WTC11 (cell line): ENCODE measurements at regions not wholly inside any gene's neighbourhood (a gene's known extent, or its start where the extent isn't known, plus 50 kb on each side); places are given as distances from the start of the nearest gene placed in this dataset.
"Not testable (repeated sequence)": the region's sequence is repeated elsewhere in the genome, so short reads cannot be mapped to it uniquely, and the experiment has no call there.

ENCODE experiments used
- ATAC-seq: fragments of 200-7000 bp; cut with Tn5 transposase; 2 replicates; pipeline ENCODE4 v1.10.0; 2021; ENCODE audit warnings: mild to moderate bottlenecking, moderate library complexity
- CTCF ChIA-PET: fragments of 300-600 bp; sonication (Branson Sonifier 250); formaldehyde crosslinking; loops from one replicate; lab custom pipeline; 2021; ENCODE audit warnings: antibody characterized with exemption; lab: Charles Lee
- POLR2A ChIA-PET: fragments of 350-600 bp; sonication (Branson Sonifier 250); formaldehyde crosslinking; loops from one replicate; lab custom pipeline; 2021; ENCODE audit warnings: antibody characterized with exemption; lab: Charles Lee
- DNase-seq: peaks from one replicate; pipeline ENCODE4 v3.0.0; 2021; ENCODE audit warnings: low spot score
- H3K27ac Mint-ChIP-seq: 2 replicates; pipeline ENCODE4 v1.8.0; 2021; ENCODE audit warnings: mixed read lengths
- H3K27me3 Mint-ChIP-seq: 2 replicates; pipeline ENCODE4 v1.8.0; 2021; ENCODE audit warnings: low read depth, mild to moderate bottlenecking, moderate library complexity, mixed read lengths
- H3K36me3 Mint-ChIP-seq: 2 replicates; pipeline ENCODE4 v1.8.0; 2021; ENCODE audit warnings: mixed read lengths
- H3K4me1 Mint-ChIP-seq: 2 replicates; pipeline ENCODE4 v1.8.0; 2022; ENCODE audit warnings: mixed read lengths
- H3K4me3 Mint-ChIP-seq: 2 replicates; pipeline ENCODE4 v1.8.0; 2021; ENCODE audit warnings: mild to moderate bottlenecking, moderate library complexity, mixed read lengths
- H3K9me3 Mint-ChIP-seq: 2 replicates; pipeline ENCODE4 v1.8.0; 2021; ENCODE audit warnings: mixed read lengths
- CREB1 ChIP-seq: sonication (generic); formaldehyde crosslinking; IDR thresholded peaks from 2 replicates; pipeline ENCODE4 v1.8.0; 2023; ENCODE audit warnings: mild to moderate bottlenecking, missing genetic modification reagents
- FOXP1 ChIP-seq: sonication (generic); formaldehyde crosslinking; IDR thresholded peaks from 2 replicates; pipeline ENCODE4 v1.8.0; 2022; ENCODE audit warnings: missing genetic modification reagents, mild to moderate bottlenecking, moderate library complexity, borderline replicate concordance
- HMGA2 ChIP-seq: fragments of 250-450 bp; sonication (Bioruptor Pico); IDR thresholded peaks from 2 replicates; pipeline ENCODE4 v1.4.0; 2021; ENCODE audit warnings: mild to moderate bottlenecking, moderate library complexity
- NFATC4 ChIP-seq: fragments of 250-450 bp; sonication (Bioruptor Pico); IDR thresholded peaks from 2 replicates; pipeline ENCODE4 v1.9.0; 2021; ENCODE audit warnings: mild to moderate bottlenecking
- SP1 ChIP-seq: sonication (generic); formaldehyde crosslinking; conservative IDR thresholded peaks from 2 replicates; pipeline ENCODE4 v1.8.1; 2022; ENCODE audit warnings: missing genetic modification reagents
- TCF7 ChIP-seq: sonication (generic); formaldehyde crosslinking; IDR thresholded peaks from 2 replicates; pipeline ENCODE4 v1.8.0; 2022; ENCODE audit warnings: mild to moderate bottlenecking, low read depth, missing genetic modification reagents, moderate library complexity
- ZNF423 ChIP-seq: fragments of 250-450 bp; sonication (Bioruptor Pico); IDR thresholded peaks from 2 replicates; pipeline ENCODE4 v2.1.2; 2022; ENCODE audit warnings: mild to moderate bottlenecking, moderate library complexity
- TF ChIP-seq, protein P1 (sequence below): fragments of 250-450 bp; sonication (Bioruptor Pico); conservative IDR thresholded peaks from 2 replicates; pipeline ENCODE4 v1.9.0; 2021; ENCODE audit warnings: mild to moderate bottlenecking
- TF ChIP-seq, protein P2 (sequence below): sonication (generic); formaldehyde crosslinking; IDR thresholded peaks from 2 replicates; pipeline ENCODE4 v1.8.0; 2022; ENCODE audit warnings: missing genetic modification reagents
- TF ChIP-seq, protein P3 (sequence below): sonication (generic); formaldehyde crosslinking; IDR thresholded peaks from 2 replicates; pipeline ENCODE4 v1.8.0; 2023; ENCODE audit warnings: mild to moderate bottlenecking, missing genetic modification reagents
- TF ChIP-seq, protein P4 (sequence below): sonication (generic); formaldehyde crosslinking; IDR thresholded peaks from 2 replicates; pipeline ENCODE4 v1.8.1; 2022; ENCODE audit warnings: low read depth, missing genetic modification reagents, borderline replicate concordance
- TF ChIP-seq, protein P5 (sequence below): sonication (generic); formaldehyde crosslinking; IDR thresholded peaks from 2 replicates; pipeline ENCODE4 v1.8.1; 2022; ENCODE audit warnings: low read depth, mild to moderate bottlenecking, moderate library complexity, missing genetic modification reagents, borderline replicate concordance
- TF ChIP-seq, protein P6 (sequence below): sonication (generic); formaldehyde crosslinking; IDR thresholded peaks from 2 replicates; pipeline ENCODE4 v1.8.1; 2022; ENCODE audit warnings: mild to moderate bottlenecking, missing genetic modification reagents, moderate library complexity, borderline replicate concordance
- TF ChIP-seq, protein P7 (sequence below): sonication (generic); formaldehyde crosslinking; IDR thresholded peaks from 2 replicates; pipeline ENCODE4 v1.8.0; 2023; ENCODE audit warnings: missing genetic modification reagents, mild to moderate bottlenecking, borderline replicate concordance

DNA sequence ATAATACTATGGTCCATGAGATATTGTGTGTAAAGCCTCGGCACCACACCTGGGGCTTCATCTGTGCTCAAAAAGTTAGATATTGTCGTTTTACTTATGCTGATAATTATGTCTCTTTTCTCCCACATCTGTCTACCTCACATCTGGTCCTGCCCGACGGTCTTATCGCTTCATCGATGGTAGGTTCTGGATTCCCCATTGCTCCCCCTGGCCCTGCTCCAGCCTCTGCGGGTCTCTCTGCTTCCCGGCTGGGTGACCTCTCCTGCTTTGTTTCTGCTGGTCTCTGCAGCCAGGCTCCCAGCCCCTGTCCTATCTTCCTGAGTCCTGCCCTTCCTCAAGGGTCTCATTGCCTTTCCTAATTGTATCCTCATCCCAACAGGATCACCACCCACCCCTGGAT is 294.2 kb downstream of the NDUFA10 start:
- no peak overlapping the region for H3K4me3 Mint-ChIP-seq
- H3K27me3 Mint-ChIP-seq: no peaks in the 10 kb centered on the region
- H3K36me3 Mint-ChIP-seq: peaks cover 5% of the 10 kb centered on the region; the same call in 1 of the 2 replicates
- ATAC-seq (no peak), DNase-seq (no peak)
- H3K27ac Mint-ChIP-seq: no peak overlapping the region; the same call in 1 of the 2 replicates
- ChIA-PET POLR2A (no interaction called here), CTCF (no interaction called here)
- peaks cover 8% of the 10 kb centered on the region; the same call in 1 of the 2 replicates for H3K4me1 Mint-ChIP-seq
- peaks cover 6% of the 10 kb centered on the region for H3K9me3 Mint-ChIP-seq
- TF ChIP-seq ZNF423 (CRISPR knock-in tag): no peak
- no peak for TF ChIP-seq HMGA2 (CRISPR knock-in tag)
- TF ChIP-seq, protein P1, sequence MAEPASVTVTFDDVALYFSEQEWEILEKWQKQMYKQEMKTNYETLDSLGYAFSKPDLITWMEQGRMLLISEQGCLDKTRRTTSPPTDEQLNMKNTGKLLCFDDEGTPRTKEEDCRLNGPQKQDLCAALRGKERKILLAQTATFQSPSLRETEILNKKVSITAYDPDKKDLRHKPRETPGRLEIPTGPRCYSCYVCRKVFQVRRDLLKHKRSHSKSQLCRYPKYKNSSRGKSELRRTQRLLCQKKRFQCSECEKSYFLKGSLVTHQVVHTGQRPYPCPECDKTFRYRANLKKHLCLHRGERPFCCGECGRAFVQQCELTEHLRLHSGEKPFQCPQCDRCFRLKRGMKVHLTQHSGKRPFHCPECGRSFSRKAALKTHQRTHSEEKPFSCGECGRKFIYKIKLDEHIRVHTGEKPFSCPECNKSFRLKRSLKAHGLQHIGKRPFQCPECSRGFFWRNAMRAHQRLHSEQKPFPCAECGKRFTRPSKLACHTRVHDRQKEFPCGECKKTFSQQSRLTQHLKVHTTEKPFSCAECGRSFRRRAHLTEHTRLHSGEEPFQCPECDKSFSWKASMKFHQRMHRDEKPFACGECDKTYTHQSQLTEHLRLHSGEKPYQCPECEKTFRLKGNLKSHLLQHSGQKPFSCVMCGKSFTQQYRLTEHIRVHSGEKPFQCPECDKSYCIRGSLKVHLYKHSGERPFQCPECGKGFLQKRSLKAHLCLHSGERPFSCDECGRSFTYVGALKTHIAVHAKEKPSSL (CRISPR knock-in tag): no peak
- TF ChIP-seq, protein P2, sequence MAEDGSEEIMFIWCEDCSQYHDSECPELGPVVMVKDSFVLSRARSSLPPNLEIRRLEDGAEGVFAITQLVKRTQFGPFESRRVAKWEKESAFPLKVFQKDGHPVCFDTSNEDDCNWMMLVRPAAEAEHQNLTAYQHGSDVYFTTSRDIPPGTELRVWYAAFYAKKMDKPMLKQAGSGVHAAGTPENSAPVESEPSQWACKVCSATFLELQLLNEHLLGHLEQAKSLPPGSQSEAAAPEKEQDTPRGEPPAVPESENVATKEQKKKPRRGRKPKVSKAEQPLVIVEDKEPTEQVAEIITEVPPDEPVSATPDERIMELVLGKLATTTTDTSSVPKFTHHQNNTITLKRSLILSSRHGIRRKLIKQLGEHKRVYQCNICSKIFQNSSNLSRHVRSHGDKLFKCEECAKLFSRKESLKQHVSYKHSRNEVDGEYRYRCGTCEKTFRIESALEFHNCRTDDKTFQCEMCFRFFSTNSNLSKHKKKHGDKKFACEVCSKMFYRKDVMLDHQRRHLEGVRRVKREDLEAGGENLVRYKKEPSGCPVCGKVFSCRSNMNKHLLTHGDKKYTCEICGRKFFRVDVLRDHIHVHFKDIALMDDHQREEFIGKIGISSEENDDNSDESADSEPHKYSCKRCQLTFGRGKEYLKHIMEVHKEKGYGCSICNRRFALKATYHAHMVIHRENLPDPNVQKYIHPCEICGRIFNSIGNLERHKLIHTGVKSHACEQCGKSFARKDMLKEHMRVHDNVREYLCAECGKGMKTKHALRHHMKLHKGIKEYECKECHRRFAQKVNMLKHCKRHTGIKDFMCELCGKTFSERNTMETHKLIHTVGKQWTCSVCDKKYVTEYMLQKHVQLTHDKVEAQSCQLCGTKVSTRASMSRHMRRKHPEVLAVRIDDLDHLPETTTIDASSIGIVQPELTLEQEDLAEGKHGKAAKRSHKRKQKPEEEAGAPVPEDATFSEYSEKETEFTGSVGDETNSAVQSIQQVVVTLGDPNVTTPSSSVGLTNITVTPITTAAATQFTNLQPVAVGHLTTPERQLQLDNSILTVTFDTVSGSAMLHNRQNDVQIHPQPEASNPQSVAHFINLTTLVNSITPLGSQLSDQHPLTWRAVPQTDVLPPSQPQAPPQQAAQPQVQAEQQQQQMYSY: no peak
- TF ChIP-seq, protein P3, sequence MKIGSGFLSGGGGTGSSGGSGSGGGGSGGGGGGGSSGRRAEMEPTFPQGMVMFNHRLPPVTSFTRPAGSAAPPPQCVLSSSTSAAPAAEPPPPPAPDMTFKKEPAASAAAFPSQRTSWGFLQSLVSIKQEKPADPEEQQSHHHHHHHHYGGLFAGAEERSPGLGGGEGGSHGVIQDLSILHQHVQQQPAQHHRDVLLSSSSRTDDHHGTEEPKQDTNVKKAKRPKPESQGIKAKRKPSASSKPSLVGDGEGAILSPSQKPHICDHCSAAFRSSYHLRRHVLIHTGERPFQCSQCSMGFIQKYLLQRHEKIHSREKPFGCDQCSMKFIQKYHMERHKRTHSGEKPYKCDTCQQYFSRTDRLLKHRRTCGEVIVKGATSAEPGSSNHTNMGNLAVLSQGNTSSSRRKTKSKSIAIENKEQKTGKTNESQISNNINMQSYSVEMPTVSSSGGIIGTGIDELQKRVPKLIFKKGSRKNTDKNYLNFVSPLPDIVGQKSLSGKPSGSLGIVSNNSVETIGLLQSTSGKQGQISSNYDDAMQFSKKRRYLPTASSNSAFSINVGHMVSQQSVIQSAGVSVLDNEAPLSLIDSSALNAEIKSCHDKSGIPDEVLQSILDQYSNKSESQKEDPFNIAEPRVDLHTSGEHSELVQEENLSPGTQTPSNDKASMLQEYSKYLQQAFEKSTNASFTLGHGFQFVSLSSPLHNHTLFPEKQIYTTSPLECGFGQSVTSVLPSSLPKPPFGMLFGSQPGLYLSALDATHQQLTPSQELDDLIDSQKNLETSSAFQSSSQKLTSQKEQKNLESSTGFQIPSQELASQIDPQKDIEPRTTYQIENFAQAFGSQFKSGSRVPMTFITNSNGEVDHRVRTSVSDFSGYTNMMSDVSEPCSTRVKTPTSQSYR (CRISPR knock-in tag): no peak
- TF ChIP-seq, protein P4, sequence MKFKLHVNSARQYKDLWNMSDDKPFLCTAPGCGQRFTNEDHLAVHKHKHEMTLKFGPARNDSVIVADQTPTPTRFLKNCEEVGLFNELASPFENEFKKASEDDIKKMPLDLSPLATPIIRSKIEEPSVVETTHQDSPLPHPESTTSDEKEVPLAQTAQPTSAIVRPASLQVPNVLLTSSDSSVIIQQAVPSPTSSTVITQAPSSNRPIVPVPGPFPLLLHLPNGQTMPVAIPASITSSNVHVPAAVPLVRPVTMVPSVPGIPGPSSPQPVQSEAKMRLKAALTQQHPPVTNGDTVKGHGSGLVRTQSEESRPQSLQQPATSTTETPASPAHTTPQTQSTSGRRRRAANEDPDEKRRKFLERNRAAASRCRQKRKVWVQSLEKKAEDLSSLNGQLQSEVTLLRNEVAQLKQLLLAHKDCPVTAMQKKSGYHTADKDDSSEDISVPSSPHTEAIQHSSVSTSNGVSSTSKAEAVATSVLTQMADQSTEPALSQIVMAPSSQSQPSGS (CRISPR knock-in tag): no peak
- no peak for TF ChIP-seq CREB1 (CRISPR knock-in tag)
- no peak for TF ChIP-seq FOXP1 (CRISPR knock-in tag)
- TF ChIP-seq SP1 (CRISPR knock-in tag): no peak
- TF ChIP-seq, protein P5, sequence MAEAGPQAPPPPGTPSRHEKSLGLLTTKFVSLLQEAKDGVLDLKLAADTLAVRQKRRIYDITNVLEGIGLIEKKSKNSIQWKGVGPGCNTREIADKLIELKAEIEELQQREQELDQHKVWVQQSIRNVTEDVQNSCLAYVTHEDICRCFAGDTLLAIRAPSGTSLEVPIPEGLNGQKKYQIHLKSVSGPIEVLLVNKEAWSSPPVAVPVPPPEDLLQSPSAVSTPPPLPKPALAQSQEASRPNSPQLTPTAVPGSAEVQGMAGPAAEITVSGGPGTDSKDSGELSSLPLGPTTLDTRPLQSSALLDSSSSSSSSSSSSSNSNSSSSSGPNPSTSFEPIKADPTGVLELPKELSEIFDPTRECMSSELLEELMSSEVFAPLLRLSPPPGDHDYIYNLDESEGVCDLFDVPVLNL (CRISPR knock-in tag): no peak
- TF ChIP-seq TCF7 (CRISPR knock-in tag): no peak
- TF ChIP-seq, protein P6, sequence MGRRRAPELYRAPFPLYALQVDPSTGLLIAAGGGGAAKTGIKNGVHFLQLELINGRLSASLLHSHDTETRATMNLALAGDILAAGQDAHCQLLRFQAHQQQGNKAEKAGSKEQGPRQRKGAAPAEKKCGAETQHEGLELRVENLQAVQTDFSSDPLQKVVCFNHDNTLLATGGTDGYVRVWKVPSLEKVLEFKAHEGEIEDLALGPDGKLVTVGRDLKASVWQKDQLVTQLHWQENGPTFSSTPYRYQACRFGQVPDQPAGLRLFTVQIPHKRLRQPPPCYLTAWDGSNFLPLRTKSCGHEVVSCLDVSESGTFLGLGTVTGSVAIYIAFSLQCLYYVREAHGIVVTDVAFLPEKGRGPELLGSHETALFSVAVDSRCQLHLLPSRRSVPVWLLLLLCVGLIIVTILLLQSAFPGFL (CRISPR knock-in tag): no peak
- TF ChIP-seq, protein P7, sequence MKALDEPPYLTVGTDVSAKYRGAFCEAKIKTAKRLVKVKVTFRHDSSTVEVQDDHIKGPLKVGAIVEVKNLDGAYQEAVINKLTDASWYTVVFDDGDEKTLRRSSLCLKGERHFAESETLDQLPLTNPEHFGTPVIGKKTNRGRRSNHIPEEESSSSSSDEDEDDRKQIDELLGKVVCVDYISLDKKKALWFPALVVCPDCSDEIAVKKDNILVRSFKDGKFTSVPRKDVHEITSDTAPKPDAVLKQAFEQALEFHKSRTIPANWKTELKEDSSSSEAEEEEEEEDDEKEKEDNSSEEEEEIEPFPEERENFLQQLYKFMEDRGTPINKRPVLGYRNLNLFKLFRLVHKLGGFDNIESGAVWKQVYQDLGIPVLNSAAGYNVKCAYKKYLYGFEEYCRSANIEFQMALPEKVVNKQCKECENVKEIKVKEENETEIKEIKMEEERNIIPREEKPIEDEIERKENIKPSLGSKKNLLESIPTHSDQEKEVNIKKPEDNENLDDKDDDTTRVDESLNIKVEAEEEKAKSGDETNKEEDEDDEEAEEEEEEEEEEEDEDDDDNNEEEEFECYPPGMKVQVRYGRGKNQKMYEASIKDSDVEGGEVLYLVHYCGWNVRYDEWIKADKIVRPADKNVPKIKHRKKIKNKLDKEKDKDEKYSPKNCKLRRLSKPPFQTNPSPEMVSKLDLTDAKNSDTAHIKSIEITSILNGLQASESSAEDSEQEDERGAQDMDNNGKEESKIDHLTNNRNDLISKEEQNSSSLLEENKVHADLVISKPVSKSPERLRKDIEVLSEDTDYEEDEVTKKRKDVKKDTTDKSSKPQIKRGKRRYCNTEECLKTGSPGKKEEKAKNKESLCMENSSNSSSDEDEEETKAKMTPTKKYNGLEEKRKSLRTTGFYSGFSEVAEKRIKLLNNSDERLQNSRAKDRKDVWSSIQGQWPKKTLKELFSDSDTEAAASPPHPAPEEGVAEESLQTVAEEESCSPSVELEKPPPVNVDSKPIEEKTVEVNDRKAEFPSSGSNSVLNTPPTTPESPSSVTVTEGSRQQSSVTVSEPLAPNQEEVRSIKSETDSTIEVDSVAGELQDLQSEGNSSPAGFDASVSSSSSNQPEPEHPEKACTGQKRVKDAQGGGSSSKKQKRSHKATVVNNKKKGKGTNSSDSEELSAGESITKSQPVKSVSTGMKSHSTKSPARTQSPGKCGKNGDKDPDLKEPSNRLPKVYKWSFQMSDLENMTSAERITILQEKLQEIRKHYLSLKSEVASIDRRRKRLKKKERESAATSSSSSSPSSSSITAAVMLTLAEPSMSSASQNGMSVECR (CRISPR knock-in tag): no peak
- no peak for TF ChIP-seq NFATC4 (CRISPR knock-in tag)

DNA sequence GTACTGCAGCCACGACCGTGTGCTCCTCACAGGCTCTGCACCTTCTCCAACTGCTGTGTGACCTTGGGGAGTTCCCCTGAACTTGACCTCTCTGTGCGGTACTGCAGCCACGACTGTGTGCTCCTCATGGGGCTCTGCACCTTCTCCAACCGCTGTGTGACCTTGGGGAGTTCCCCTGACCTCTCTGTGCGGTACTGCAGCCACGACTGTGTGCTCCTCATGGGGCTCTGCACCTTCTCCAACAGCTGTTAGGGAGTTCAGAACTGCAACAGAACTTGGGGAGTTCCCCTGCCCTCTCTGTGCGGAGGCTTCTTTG is 294.6 kb downstream of the NDUFA10 start:
- H3K9me3 Mint-ChIP-seq, DNase-seq, POLR2A ChIA-PET, H3K4me3 Mint-ChIP-seq, ATAC-seq, H3K36me3 Mint-ChIP-seq, H3K27me3 Mint-ChIP-seq, H3K4me1 Mint-ChIP-seq, H3K27ac Mint-ChIP-seq: not testable (repeated sequence)
- CTCF ChIA-PET: interaction anchor here (1.8 kb wide), 1 partner anchor 42 kb away, joined by 5 read pairs; no protein-coding TSS in a partner anchor
